ENCODE measurements at regions not wholly inside any gene's neighbourhood (a gene's known extent, or its start where the extent isn't known, plus 50 kb on each side); places are given as distances from the start of the nearest gene placed in this dataset.

DNA sequence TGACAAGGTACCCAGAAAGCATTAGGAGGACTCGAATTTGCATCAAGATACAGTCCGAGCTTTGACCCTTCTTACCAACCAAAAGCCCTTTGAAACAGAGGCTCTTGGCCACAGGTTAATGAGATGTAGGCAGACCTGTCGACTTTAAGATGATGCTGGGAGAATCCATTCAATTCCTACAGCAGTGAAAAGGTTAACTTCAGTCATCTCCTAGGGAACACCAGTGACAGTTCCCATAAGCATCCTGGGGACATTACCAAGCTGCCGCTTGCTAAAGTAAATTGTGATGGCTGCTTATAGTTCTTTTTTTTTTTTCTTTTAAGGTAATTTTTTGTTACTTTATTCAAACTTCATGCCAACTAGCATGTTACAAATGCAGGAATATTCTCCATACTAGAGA lies 379.3 kb downstream of the SOX11 start:
- DNase-seq = no peak

DNA sequence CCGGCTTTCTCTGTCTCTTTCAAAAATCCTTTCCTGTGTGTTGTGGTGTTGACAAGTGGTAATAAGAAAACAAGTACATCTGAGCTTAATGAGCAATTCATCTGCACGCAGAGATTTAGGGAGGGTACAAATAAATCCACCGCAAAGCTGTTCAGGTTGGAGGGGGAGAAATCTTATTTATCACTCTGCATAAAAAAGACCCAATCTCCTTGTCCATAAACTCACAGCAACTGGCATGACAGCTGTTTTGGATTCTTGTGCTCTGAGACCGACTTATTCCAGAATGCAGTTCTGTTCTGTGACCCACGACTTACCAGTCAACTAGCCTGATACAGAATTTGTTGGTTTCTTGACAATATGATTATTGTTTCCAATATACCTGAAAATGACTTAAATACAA lies 380.1 kb downstream of the SOX11 start:
- DNase-seq = no peak

DNA sequence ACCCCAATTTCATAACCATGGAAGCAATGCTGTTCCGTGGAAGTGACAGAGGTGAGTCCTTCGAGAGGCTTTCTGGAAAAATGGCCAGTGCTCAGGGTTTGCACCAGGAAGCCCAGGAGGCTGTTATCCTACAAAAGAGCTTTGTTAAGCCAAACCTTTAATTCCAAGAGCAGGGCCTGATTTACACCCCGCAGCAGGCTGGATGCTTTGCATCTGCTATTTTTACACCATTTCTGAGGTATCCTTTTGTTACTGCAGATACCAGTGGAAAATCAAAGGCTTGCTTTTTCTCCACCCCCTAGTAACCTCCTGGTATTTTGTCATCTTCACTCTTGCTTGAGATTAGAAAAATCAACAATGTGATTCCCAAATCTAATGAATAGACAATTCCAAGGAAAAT lies 380.6 kb downstream of the SOX11 start:
- no peak for DNase-seq

GRCh38 chr2:6073191-6074088 lies 381.3 kb downstream of the SOX11 start:
- no peak for DNase-seq

GRCh38 chr2:6074089-6074643 lies 382.0 kb downstream of the SOX11 start:
- DNase-seq = no peak

DNA sequence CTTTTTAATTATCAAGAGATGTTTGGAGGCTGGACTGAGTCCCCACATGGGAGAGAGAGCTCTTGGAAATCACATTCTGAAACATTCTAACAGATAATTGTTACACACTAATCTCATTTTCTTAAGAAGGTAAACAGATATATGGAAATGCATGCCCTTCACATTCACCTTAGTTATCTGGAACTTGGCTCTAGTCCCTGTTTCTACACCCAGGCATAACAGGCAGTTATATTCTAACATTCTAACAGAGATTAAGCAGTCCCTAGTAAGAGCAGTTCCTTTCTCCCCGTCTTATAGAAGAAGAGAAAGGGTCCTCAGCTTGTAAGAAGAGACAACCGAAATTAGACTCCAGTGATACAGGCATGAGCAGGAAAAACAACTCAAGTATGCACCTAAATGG lies 385.4 kb downstream of the SOX11 start:
- DNase-seq = no peak

GRCh38 chr2:6078414-6078813 lies 386.2 kb downstream of the SOX11 start:
- no peak for DNase-seq

DNA sequence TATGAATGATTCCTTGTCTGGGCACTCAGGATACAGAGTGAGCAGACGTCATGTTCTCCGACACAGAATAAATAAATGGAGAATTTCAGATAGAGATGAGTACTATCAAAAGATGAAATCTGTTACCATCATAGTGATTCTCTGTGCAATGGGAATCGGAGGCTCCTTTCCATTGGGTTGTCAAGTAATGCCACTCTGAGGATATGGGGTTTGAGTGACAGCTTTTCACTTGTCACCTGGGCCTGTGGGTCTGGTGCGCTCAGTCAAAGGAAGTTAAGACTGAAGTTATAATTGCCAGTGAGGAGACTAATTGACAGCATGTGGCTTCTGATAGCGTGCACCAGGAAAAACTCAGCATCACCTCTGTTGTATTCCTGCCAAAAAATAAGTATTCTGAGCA lies 387.2 kb downstream of the SOX11 start:
- no peak for DNase-seq

DNA sequence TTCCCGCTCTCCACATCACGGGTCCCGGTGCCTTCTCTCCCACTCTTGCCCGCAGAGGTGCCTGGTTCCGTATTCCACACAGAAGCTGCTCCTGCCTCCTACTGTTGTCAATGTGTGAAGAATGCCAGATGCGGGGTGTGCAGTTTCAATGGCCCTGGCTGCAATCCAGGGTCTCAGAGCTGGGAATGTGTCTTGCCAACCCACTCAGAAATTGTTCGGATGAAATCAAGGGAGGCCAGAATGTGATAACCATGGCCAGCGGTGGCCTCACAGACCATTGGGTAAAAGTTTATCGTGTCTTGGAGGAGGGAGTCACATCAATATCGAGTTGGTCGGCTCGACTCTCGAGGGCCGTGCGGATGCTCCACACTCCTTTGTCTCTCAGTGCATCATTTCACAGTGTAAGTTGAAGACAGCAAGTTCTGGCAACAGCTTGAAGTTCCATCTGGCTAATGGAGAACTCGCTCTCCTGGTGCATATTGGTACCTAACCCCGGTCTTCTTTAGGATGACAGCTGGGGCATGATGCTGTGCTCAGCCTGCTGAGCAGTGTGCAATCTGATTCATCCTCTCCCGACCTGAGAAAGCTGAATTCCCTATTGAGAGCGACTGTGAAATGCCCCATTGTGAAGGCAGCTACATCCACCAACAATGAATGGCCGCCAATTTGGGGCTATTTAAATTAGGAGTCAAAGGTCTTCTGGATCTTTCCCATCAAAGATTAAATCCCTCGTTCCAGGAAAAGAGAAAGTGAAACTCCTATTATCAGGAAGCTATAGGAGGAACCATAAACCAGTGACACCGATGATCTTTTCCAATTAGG lies 389.0 kb downstream of the SOX11 start:
- DNase-seq = no peak

- DNase-seq = no peak
Measured at GRCh38 chr2:6081955-6082624, 389.9 kb downstream of the SOX11 start.

DNA sequence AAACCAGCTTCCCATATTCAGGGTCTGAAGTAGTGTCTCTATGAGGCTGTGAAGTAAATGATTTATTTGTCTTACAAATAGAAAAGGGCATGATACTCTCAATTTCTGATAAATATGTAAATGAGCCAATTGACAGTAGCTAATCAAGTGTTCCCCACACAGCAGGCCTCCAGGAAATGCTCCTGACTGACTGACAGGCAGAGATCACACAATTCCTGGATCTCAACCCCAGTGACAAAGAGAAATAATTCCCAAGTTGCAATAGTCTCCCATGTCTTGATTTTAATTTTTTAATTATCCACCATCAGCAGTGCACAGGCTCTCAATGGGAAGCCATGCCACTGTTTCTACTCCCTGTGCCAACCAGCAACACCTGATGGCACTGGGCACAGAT lies 390.4 kb downstream of the SOX11 start:
- DNase-seq = no peak

DNA sequence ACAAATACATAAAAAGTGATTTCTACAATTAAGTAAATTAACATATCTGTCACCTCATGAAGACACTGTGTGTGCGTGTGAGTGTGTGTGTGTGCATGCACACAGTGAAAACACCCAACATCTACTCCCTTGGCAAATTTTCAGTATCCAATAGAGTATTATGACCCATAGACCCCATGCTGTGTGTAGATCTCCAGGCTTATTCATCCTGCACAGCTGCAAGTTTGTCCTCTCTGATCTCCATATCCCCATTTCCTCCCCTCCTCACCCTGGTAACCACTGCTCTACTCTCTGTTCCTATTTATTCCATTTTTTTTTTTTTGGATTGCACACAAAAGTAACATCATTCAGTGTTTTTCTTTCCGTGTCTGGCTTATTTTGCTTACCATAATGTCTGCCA lies 391.0 kb downstream of the SOX11 start:
- DNase-seq = no peak

- DNase-seq = no peak
Measured at GRCh38 chr2:6089474-6089873, 397.3 kb downstream of the SOX11 start.

GRCh38 chr2:6103372-6103771 lies 411.2 kb downstream of the SOX11 start:
- no peak for DNase-seq

DNA sequence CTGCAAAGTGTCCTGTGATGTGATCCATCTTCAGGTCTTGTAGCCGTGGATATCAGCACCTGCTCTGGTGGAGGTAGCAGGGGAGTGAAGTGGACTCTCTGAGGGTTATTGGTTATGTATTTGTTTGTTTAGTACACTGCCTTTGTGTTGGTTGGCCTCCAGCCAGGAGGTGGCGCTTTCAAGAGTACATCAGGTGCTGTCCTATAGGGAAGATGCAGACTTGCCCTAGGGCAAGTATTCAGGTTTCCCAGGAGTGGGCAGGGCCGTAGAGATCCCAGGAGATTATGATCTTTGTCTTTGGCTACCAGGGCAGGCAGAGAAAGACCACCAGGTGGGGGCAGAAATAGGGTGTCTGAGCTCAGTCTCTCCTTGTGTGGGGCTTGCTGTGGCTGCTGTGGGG lies 411.8 kb downstream of the SOX11 start:
- DNase-seq = no peak

GRCh38 chr2:6107290-6107689 lies 415.1 kb downstream of the SOX11 start:
- DNase-seq = no peak

DNA sequence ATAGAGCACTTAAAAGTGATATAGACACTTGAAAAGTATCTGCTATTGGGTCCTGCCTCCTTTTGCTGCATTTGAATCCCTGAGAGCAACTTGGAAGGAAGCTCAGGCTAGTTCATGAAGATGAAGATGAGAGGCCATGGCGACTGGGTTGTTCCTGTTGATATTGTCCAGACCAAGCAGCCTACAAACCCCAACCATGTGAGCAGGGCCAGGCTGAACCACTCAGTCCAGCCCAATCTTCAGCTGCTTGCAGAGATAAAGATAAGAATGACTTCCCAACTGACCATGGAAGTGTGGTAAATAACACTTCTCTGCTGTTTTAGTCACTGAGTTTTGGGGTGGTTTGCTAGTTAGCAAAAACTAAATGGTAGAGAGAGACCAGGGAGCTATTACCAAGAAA lies 417.6 kb downstream of the SOX11 start:
- no peak for DNase-seq

DNA sequence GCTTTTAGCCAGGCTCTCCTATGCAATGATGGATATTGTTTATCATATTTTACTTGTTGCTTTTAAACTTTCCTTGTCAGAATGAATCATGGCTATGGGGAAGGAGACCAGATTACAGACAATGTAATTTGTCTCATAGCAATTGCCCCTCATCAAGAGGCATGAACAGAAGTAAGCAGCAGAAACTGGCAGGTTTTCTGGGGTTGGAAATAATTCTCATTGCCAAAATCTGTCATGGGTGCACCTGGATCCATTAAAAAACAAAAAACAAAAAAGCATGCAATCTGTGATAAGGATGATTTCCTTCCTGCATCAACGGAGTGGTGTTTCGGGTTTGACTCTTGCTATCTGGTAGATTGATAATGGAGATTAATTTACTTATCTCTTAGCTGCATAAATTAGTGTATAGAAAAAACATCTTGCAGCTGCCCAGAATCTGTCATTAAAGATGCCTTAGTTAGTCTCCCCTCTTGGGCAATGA lies 419.6 kb downstream of the SOX11 start:
- no peak for DNase-seq

- no peak for DNase-seq
Measured at GRCh38 chr2:6113786-6114185, 421.6 kb downstream of the SOX11 start.

DNA sequence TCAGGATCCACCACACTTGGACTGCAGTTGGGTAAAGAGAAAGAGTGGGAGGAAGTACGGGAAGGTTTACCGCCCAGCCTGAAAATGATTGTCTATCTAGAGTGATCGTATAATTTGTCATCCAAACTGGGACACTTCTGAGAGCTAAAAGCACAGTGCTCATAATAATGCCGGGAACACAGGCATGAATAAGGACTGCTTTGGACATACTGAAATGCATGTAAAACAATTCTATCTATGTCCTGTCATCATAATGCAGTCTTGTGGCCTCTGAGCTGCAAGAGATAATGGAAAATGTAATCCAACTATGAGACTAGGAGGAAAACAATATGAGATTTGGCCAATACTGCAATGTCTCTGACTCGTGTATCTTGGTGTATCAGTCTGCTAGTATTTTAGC lies 435.5 kb downstream of the SOX11 start:
- DNase-seq = no peak

DNA sequence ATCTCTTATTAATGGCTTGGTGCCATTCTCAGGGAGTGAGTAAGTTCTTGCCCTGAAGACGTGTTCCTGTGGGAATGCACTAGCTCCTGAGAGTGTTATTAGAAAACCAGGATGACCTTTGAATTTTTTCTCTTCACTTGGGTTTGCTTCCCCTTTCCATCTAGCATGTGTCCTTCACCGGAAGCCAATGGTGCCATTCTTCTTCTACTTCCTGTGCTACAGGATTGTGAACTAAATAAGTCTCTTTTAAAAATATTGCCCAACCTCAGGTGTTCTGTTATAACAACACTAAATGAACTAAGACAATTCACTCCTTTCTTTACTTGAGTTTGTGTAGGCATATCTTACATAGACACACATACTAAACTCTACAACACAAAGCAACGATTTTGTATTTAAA lies 447.0 kb downstream of the SOX11 start:
- no peak for DNase-seq

DNA sequence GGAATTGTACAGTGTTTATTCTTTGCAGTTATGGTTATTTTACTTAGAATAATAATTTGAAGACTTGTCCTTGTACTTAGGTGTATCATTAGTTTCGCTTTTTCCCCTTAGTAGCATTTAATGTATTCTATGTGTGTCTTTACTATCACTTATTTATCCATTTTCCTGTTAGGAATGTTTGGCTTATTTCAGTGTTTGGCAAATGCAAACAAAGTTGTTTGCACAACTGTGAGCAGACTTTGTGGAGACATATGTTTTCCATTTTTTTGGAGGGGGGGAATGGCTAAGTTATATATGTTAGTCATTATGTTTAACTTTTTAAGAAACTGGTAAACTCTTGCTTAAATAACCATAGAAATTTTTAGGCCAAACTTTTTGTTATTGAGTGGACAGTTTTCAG lies 447.7 kb downstream of the SOX11 start:
- DNase-seq = no peak

GRCh38 chr2:6140509-6140908 lies 448.3 kb downstream of the SOX11 start:
- DNase-seq = no peak
